ENCODE measurements at regions not wholly inside any gene's neighbourhood (a gene's known extent, or its start where the extent isn't known, plus 50 kb on each side); places are given as distances from the start of the nearest gene placed in this dataset.

- H2BK15ac ChIP-seq (ENCODE audit: low read length), result no peak overlapping the region
- ChIA-PET CTCF (ENCODE audit: partially characterized antibody) (interaction anchor here (0.6 to 0.9 kb wide), 2 partner anchors 12 to 1141 kb away, joined by 3 to 5 read pairs; no protein-coding TSS in a partner anchor), POLR2A (ENCODE audit: partially characterized antibody) (no interaction called here)
- H2AFZ ChIP-seq (ENCODE audit: low read length), result no peak overlapping the region
- no peaks in the 10 kb centered on the region for H3K79me2 ChIP-seq (ENCODE audit: control insufficient read depth in 1 of 2, insufficient read depth in 2 of 2, low read length in 2 of 2)
- H4K5ac ChIP-seq (ENCODE audit: insufficient read length, low read depth, low read length), result no peak overlapping the region
- H3K4me3 ChIP-seq (ENCODE audit: extremely low read depth in 1 of 4, insufficient read depth in 2 of 4, low read depth in 3 of 4, low read length in 4 of 4), result no peak overlapping the region
- no peaks in the 10 kb centered on the region for H3K27me3 ChIP-seq (replicated peaks in 1 of 4; ENCODE audit: control insufficient read depth in 3 of 4, extremely low read depth in 1 of 4, insufficient read depth in 3 of 4, low read length in 3 of 4)
- no peak overlapping the region for H2AK5ac ChIP-seq (ENCODE audit: low read depth, low read length)
- no peak overlapping the region for H2BK120ac ChIP-seq (replicated peaks; ENCODE audit: low read depth, low read length)
- WGBS, 2 experiments (ENCODE audit: extremely low coverage in 1 of 2, insufficient coverage in 1 of 2, insufficient read length in 1 of 2, insufficient replicate concordance in 2 of 2, low coverage in 1 of 2, low lambda C conversion rate in 2 of 2, missing lambda C conversion rate in 1 of 2), result 86% methylated on average over 2 of the region's 2 CpGs; no CpG with 5 or more reads in 1 of the 2 experiments
- no peaks in the 10 kb centered on the region for H3K79me1 ChIP-seq (ENCODE audit: low read depth, low read length)
- TF ChIP-seq CEBPB (IDR thresholded peaks at IDR 0.05; ENCODE audit: low read depth, low read length) (no peak), RAD21 (IDR thresholded peaks at IDR 0.05 in 1 of 2, conservative IDR thresholded peaks at IDR 0.05 in 1 of 2; ENCODE audit: low read depth in 2 of 2, low read length in 2 of 2) (no peak)
- H3K18ac ChIP-seq (ENCODE audit: extremely low read depth, low read length), result no peak overlapping the region
- H2BK5ac ChIP-seq (ENCODE audit: low read depth, low read length), result no peak overlapping the region
- H3K23me2 ChIP-seq (ENCODE audit: low read depth, low read length), result no peaks in the 10 kb centered on the region
- no peak overlapping the region for H2BK20ac ChIP-seq (ENCODE audit: low read length)
- H3K23ac ChIP-seq (ENCODE audit: insufficient read length), result no peak overlapping the region
- H3K27ac ChIP-seq (ENCODE audit: low read depth, low read length), result no peak overlapping the region
- no peak overlapping the region for H3K4me2 ChIP-seq (ENCODE audit: insufficient read depth in 1 of 2, low read depth in 2 of 2, low read length in 2 of 2)
- H3K4me1 ChIP-seq (replicated peaks in 1 of 4; ENCODE audit: control insufficient read depth in 3 of 4, insufficient read depth in 4 of 4, low read length in 3 of 4), result no peaks in the 10 kb centered on the region; a peak in 1 of 7 replicates
- H3K56ac ChIP-seq (replicated peaks; ENCODE audit: insufficient read length, low read depth, low read length), result no peak overlapping the region
- no peaks in the 10 kb centered on the region for H4K20me1 ChIP-seq (replicated peaks in 1 of 2; ENCODE audit: control insufficient read depth in 1 of 2, insufficient read depth in 2 of 2, low read length in 2 of 2)
- no peak overlapping the region for H2BK12ac ChIP-seq (ENCODE audit: low read depth, low read length)
- no peak for DNase-seq (ENCODE audit: low read depth in 1 of 2, low spot score in 2 of 2)
- no peak overlapping the region for H4K91ac ChIP-seq (replicated peaks; ENCODE audit: insufficient read length, low read length)
- H3K9me3 ChIP-seq (ENCODE audit: insufficient read depth in 2 of 2, low read depth in 1 of 2, low read length in 1 of 2), result no peaks in the 10 kb centered on the region
- H3K36me3 ChIP-seq (ENCODE audit: control insufficient read depth in 2 of 4, insufficient read depth in 4 of 4, low read length in 3 of 4), result no peaks in the 10 kb centered on the region
- no peak for FAIRE-seq
- H4K8ac ChIP-seq (ENCODE audit: extremely low read depth, insufficient read depth, low read length), result no peak overlapping the region
- no peak overlapping the region for H3K4ac ChIP-seq (replicated peaks; ENCODE audit: insufficient read length, low read depth, low read length)
- H3K14ac ChIP-seq (ENCODE audit: insufficient read length), result no peak overlapping the region
- no peak overlapping the region for H3K9ac ChIP-seq (replicated peaks in 1 of 4; ENCODE audit: extremely low read depth in 1 of 4, low read depth in 3 of 4, low read length in 3 of 4)
These were observed 294.0 kb upstream of the PTBP2 start for GRCh38 chr1:96427616-96428015.

Data from H1 (cell line).